ENCODE measurements at regions not wholly inside any gene's neighbourhood (a gene's known extent, or its start where the extent isn't known, plus 50 kb on each side); places are given as distances from the start of the nearest gene placed in this dataset.
"Not testable (repeated sequence)": the region's sequence is repeated elsewhere in the genome, so short reads cannot be mapped to it uniquely, and the experiment has no call there.

GRCh38 chr4:74567981-74568380, 123.0 kb downstream of the AREG start:
- intact Hi-C loops (cut with DNase I), result no loop called here
- 71 to 85% (median 76%) methylated on average over 4 of the region's 4 CpGs for WGBS, 4 donors
- H3K36me3 ChIP-seq (replicated peaks in 1 of 2), result no peaks in the 10 kb centered on the region
- H3K4me1 ChIP-seq (replicated peaks in 1 of 2), result no peaks in the 10 kb centered on the region
- H3K4me3 ChIP-seq, result no peak overlapping the region
- H3K27me3 ChIP-seq, result no peaks in the 10 kb centered on the region
- H3K27ac ChIP-seq, result no peak overlapping the region
- no peak for DNase-seq
- no peak for TF ChIP-seq POLR2A (IDR thresholded peaks at IDR 0.05)
- TF ChIP-seq, protein P1, sequence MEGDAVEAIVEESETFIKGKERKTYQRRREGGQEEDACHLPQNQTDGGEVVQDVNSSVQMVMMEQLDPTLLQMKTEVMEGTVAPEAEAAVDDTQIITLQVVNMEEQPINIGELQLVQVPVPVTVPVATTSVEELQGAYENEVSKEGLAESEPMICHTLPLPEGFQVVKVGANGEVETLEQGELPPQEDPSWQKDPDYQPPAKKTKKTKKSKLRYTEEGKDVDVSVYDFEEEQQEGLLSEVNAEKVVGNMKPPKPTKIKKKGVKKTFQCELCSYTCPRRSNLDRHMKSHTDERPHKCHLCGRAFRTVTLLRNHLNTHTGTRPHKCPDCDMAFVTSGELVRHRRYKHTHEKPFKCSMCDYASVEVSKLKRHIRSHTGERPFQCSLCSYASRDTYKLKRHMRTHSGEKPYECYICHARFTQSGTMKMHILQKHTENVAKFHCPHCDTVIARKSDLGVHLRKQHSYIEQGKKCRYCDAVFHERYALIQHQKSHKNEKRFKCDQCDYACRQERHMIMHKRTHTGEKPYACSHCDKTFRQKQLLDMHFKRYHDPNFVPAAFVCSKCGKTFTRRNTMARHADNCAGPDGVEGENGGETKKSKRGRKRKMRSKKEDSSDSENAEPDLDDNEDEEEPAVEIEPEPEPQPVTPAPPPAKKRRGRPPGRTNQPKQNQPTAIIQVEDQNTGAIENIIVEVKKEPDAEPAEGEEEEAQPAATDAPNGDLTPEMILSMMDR (IDR thresholded peaks at IDR 0.05), result no peak
- no peaks in the 10 kb centered on the region for H3K9me3 ChIP-seq (replicated peaks in 1 of 3)

DNA sequence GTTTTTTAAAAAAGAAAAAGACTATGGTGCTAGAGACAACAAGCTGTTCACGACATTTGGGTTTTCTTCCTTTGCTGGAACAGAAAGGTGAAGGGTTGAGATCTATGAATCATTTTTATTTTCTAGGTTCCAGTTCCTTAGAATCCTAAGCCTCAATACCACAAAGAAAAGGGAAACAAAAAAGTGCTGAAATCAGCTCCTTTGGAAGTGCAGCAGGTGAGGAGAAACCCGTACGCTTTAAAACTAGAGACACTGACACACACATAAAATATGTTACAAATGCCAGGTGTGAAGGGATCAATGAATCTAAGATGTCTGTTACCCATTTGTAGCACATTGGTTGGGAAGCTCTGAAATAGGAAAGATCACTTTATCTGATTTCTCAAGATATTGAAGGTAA, 125.2 kb downstream of the AREG start:
- DNase-seq, result no peak
- intact Hi-C loops (cut with DNase I), result no loop called here
- no peaks in the 10 kb centered on the region for H3K4me1 ChIP-seq (replicated peaks in 1 of 2)
- H3K4me3 ChIP-seq, result no peak overlapping the region
- no peaks in the 10 kb centered on the region for H3K36me3 ChIP-seq (replicated peaks in 1 of 2)
- WGBS, 4 donors, result 48 to 63% (median 56%) methylated on average over 3 of the region's 3 CpGs
- no peak overlapping the region for H3K27ac ChIP-seq
- no peaks in the 10 kb centered on the region for H3K27me3 ChIP-seq
- TF ChIP-seq, protein P1 (IDR thresholded peaks at IDR 0.05), result no peak
- no peak for TF ChIP-seq POLR2A (IDR thresholded peaks at IDR 0.05)
- H3K9me3 ChIP-seq (replicated peaks in 1 of 3), result no peaks in the 10 kb centered on the region

DNA sequence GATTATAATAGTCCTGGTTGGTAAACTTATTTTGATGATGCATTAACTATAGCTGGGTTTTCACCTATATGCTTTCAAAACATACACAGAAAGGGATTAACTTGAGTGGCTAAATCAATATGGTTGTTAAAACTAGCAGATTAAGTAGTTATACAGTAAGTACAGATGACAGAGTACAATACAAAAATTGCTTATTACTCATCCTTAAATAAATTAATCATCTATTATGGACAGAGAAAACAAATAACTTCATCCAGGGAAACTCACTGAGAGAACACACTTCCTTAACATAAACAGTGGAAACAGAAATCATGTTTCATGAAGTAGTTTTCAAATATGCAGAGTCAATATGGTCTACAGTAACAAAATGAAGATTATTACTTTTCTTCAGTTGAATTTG, 133.4 kb downstream of the AREG start:
- intact Hi-C loops (cut with DNase I), result no loop called here
- no peak overlapping the region for H3K4me3 ChIP-seq
- H3K4me1 ChIP-seq (replicated peaks in 1 of 2), result no peaks in the 10 kb centered on the region
- H3K27me3 ChIP-seq, result no peaks in the 10 kb centered on the region
- no peak overlapping the region for H3K27ac ChIP-seq
- H3K9me3 ChIP-seq (replicated peaks in 1 of 3), result no peaks in the 10 kb centered on the region
- DNase-seq, result no peak
- TF ChIP-seq, protein P1 (IDR thresholded peaks at IDR 0.05), result no peak
- no peak for TF ChIP-seq POLR2A (IDR thresholded peaks at IDR 0.05)
- H3K36me3 ChIP-seq (replicated peaks in 1 of 2), result no peaks in the 10 kb centered on the region

DNA sequence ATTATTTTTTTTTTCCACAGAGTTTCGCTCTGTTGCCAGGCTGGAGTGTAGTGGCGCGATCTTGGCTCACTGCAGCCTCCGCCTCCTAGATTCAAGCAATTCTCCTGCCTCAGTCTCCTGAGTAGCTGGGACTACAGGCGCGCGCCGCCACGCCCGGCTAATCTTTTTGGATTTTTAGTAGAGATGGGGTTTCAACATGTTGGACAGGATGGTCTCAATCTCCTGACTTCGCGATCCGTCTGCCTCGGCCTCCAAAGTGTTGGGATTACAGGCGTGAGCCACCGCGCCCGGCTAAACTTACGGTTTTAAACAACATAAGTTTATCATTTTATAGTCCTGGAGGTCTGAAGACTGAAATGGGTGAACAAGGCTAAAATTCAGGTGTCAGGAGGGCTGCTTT, 133.9 kb downstream of the AREG start:
- 87 to 90% (median 89%) methylated on average over 19 of the region's 19 CpGs for WGBS, 4 donors
- H3K27me3 ChIP-seq; DNase-seq; H3K4me3 ChIP-seq; H3K36me3 ChIP-seq (replicated peaks in 1 of 2); H3K9me3 ChIP-seq (replicated peaks in 1 of 3); H3K27ac ChIP-seq; intact Hi-C loops (cut with DNase I); H3K4me1 ChIP-seq (replicated peaks in 1 of 2): not testable (repeated sequence)

- DNase-seq, result no peak
- Histone ChIP-seq H3K9me3 (replicated peaks in 1 of 3) (no peaks in the 10 kb centered on the region), H3K4me3 (no peak overlapping the region), H3K4me1 (replicated peaks in 1 of 2) (no peaks in the 10 kb centered on the region), H3K27ac (no peak overlapping the region), H3K27me3 (no peaks in the 10 kb centered on the region), H3K36me3 (replicated peaks in 1 of 2) (no peaks in the 10 kb centered on the region)
- TF ChIP-seq, protein P1 (IDR thresholded peaks at IDR 0.05), result no peak
- TF ChIP-seq POLR2A (IDR thresholded peaks at IDR 0.05), result no peak
- 14 to 60% (median 35%) methylated on average over 1 of the region's 1 CpG for WGBS, 4 donors
- intact Hi-C loops (cut with DNase I), result no loop called here
These were observed 138.3 kb downstream of the AREG start for GRCh38 chr4:74583089-74583700.
